Hematopoietic multipotent progenitor cell treated with erythropoietin and hydrocortisone succinate and interleukin-3 and kit ligand, for 6 days (in vitro differentiated cells): ENCODE measurements at regions not wholly inside any gene's neighbourhood (a gene's known extent, or its start where the extent isn't known, plus 50 kb on each side); places are given as distances from the start of the nearest gene placed in this dataset.
"Not testable (repeated sequence)": the region's sequence is repeated elsewhere in the genome, so short reads cannot be mapped to it uniquely, and the experiment has no call there.

ENCODE experiments used
- DNase-seq: peaks from one replicate; pipeline ENCODE4 v3.0.0-alpha.2; 2015

DNA sequence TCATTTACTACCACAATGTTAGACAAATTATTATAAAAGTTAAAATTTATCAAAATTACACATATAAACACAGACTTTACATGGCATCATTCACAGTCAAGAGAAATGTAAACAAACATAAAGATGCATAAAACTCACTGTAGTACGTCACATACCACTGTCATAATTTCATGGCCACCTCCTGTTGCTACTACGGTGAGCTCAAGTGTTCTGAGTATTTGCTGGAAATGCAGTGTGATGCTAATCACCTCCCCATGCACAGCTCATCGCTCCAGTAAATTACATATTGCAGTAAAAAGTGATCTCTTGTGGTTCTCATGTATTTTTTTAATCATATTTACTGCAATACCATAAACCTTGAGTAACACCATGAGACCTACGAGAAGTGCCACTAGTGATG, 247.7 kb upstream of the SFSWAP start:
- DNase-seq: no peak

DNA sequence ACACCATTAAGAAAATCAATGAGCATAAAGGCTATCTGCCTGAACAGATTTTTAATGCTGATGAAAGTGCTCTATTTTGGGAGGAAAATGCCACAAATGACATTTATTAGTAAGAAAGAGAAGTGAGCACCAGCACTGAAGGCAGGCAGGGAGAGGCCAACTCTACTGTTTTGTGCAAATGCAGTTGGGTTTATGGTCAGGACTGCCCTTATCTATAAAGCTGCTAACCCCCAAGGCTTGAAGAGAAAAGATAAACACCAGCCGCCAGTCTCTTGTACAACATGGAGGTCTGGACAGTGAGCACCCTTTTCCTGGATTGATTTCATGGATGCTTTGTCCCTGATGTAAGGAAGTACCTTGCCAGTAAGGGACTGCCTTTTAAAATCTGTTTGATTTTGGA, 246.8 kb upstream of the SFSWAP start:
- peak; percentile 61 for DNase-seq

DNA sequence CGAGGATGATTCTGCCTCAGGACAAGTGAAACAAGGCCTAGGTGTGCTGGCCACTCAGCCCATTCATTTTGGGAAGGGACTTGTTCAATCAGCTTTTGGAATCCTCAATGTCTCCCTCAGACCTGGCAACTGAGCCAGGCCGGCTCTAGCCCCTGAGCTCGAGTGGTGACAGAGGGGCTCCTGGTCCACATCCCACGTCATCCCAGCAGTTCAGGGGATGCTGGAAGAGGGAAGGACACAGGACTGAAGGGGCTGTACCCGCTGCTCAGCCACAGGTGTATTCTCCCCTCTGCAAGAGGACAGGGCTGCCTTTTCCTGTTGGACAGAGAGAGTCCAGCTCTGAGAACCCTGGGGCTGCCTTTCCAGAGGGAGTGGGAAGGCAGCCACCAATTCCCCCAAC, 244.6 kb upstream of the SFSWAP start:
- no peak for DNase-seq

DNA sequence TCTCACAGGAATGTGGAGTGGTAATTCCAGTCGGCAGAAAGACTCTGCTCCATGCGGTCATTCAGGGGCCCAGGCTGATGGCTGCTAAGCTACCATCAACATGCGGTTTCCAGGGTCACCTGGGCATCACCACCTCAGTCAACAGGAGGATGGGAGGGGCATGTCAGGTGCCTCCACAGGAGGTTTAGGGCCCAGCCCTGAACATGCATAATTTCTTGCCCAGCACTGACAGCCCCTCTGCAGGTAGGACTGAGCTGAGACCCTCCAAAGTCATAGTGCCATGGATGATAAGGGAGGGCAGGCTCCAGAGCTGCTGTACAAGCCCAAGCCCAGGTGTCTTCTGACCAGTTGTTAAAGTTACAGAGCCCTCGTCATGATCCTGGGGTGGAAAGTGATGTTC, 244.0 kb upstream of the SFSWAP start:
- no peak for DNase-seq

DNA sequence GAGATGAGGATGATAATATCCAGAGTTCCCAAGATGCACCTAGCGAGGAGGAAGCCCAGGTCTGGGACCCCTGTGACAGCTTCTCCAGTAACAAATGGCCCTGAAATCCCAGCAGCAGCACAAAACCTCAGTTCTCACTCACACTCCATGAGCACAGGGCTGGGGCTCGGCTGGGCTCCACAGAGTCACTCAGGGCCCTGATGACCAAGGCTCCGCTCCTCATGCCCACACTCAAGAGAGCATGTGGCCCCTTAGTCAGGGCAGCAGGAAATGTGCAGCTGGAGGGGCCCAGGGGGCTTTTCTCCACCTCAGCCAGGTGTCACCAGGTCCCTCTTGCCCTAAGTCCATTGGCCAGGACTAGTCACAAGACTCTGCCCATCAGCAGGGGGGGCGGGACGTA, 242.7 kb upstream of the SFSWAP start:
- no peak for DNase-seq

DNA sequence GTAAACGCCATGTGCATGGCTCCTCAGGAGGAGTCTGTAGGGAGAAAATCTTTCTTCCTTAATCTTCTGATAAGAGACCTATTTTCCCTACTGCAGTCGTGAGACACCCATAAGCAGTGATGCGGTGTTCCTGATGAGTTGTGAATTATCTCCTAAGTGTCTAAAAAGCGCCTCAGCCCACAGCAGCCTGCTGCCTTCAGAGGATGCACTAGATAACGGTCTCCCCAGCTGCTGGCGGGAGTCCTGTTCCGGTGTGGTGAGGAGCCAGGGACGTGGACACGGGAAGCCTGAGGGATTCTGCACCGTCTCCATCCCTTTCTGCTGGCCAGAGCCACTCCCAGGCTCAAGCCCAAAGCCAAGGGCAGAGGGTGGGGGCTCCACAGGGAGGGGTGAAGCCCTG, 240.9 kb upstream of the SFSWAP start:
- not testable (repeated sequence) for DNase-seq

DNA sequence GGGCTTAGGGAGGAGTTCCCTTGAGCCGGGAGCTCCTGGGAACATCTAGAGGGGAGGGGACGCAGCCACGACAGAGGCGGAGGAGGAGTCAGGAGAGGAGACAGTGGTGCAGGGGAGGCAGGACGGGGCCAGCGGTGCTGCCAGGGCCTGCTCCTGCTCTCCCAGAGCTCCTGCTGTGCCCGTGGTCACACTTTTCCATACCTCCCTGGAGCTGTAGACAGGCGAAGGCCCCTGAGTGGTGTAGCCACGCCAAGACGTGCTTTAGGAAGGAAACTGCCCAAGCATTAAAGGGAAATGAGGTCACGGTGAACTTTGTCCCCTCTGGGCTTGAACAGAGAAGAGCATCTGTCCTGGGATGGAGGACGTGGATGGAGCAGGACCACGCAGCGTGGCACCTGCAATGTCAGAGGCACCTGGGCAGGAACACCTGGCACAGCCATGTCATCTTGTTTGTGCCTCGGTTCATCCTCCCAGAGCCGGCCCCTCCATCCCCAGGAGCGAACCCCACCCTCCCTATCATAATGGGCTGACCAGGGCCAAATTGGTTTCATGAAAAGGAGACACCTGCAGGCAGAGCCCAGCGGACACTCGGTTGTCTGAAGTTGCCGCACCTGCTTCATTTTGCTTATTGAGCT, 239.5 kb upstream of the SFSWAP start:
- no peak for DNase-seq

DNA sequence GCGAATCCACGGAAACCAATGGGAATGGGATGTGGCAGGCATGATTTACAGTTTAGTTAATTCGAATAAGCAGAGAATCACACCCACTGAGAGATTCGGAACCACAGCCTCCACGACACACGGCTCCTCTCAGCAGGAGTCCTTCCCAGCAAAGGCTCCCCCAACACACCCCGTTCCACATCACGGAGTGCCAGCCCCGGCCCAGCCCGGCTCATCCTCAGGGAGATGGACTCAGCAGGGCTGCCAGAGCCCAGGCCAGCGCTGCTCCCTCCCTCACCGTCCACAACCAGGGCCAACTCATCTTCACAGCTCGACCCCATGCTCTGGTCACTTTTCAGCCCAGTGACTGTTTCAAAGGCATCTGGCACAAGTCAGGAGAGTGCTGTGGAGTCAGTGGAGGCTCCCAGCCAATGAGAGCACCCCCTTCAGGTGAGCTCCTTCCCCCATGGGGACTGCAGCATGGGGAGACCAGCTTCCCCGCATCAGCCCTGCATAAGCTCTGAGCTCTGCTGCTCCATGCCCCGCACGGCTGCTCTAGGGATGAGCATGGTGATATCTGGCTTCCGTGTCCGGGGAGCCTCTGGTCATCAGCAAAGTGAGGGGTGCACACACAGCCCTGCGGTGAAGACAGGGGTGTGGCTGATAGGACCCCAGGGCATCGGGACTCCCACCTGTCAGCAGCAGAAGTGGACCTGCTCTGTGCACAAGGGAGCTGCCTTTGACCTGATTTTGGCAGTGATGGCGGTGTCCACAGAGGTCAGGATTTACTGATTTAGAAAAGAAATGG, 238.8 kb upstream of the SFSWAP start:
- no peak for DNase-seq

DNA sequence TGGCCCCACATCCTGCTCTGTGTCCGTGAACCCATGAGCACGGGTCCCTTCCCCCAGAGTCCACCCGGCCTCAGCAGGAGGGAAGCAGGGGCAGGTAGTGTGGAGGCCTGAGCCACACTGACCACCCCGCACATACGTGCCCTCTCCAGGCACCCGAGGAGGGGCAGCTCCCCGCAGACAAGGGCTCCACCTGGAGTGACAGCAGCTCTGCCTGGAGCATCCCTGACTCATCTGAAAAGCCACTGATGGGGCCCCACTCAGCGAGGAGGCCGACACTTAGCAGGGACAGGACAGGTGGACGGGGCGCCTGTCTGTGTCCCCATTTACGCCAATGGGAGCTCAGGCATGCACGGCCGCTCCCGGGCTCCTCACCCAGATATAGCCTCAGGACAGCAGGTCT, 237.6 kb upstream of the SFSWAP start:
- no peak for DNase-seq

DNA sequence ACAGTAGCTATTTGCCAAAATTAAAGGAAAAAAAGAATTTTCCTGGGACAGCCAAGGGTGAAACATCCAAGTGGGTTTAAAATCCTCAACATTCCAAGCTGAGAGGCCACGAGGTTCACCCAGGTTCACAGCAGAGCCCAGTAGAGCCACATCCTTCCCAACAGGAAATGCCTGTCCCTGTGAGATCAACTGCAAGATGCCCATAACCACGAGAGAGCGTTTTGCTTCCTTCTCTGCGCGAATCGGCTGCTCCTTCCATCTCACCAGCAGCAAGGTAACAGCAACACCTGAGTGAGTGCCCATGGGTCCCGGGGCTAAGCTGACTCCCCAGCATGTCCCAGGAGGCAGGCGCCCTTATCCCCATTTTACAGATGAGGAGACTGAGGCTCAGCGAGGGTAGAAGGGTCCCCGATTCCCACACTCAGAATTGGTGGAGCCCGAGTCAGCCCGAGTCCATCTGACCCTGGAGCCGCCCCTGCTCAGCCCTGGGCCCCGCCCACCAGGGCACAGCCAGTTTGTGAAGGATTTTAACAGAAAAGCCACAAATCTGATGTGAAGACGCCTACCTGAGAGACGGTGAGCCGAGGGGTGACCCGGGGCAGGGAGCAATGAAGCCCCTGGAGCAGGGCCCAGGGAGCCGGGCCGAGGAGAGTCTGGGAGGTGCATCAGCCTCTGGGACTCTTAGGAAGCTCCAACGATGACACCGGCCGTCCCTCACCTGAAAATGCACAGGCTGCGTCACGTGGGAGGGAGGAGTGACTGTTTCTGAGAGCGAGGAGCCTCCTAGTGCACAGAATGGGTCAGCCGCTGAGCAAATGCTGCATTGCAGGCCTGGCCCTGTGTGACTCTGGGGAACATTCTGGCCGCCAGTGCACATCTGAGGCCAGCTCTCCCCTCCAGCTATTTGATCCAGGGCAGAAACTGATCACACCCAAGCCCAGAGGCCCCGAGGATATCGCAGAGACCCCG, 236.9 kb upstream of the SFSWAP start:
- no peak for DNase-seq

DNA sequence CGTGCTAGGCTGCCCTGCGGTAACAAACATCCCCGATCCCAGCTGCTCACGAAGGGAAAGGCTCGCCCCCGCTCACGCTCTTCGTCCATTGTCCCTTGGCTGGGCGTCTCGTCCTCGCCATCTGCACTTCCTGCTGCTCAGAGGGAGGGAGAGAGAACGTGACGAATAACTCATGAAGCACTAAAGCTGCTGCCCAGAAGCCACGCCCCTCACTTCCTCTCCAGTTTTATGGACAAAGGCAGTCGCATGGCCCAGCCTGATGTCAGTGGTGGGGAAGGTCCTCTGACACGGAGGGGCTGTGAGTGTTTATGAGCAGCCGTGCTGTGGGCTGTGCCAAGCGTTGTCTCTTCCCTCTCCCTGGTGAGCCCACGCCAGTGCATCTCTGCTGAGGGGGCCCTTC, 235.9 kb upstream of the SFSWAP start:
- not testable (repeated sequence) for DNase-seq

DNA sequence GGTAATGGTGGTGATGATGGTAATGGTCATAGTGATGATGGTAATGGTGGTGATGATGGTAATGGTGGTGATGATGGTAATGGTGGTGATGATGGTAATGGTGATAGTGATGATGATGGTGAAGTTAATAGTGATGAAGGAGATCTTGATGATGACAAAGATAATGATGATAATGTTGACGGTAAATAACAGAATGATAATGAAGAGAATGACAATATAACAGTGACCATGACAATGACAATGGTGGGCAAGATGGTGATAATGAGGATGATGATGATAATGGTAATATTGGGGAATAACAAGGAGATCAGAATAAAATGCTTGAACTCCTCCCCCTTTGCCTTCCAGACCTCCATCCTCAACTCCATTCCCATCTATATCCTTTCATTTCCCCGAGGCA, 233.3 kb upstream of the SFSWAP start:
- DNase-seq: no peak

DNA sequence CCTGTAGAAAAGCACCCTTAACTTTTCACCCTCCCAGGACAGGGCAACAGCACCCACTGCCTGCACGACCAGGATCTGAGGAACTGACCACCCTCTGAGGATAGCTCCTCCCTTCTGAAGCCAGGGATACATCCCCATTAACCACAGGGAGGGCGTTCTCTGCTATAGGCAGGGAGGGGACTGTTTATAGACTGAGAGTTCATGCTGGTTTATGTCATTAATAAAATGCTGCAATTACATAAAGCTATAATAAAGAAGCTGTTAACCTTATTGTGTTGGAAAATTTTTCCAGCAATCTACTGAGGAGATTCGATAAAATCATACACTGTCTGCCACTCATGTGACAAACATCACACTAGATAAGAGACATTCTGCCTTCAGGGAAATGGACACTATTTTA, 232.4 kb upstream of the SFSWAP start:
- no peak for DNase-seq

DNA sequence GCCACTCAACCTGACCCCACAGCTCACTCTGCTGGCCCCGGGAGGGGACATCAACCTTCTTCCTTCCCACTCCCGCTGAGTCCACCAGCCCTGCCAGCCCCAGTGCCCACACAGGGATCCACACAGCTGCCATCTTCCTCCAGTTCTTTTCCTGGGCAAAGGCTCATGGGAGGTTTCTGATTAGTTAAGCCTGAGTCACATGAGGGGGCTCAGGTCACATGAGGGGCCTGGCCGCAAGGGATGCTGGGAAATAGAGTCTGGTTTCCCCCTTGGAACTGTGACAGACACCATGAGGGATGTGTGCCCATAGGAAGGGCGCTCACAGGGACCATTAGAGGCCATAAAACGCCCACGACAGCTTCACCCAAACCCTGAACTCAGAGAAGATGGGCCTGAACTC, 228.7 kb upstream of the SFSWAP start:
- no peak for DNase-seq

DNA sequence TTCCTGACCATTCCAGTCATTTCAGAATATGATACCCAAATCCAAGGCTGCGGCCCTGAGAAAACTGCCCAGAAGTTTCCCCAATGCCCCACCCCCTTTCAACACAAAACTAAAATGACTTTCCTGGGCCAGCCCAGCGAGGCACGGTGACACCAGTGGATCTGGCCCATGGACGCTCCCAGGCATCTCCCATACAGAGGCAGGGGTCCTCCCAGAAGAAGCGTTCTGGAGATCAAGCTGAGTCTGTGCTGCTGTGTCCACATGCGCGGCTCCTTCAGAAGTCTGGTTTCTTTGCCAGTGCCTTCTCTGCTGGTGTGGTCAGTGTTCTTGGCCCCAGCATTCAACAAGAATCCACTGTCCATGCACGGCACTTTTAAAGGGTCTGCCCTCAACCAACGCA, 228.2 kb upstream of the SFSWAP start:
- DNase-seq: no peak

DNA sequence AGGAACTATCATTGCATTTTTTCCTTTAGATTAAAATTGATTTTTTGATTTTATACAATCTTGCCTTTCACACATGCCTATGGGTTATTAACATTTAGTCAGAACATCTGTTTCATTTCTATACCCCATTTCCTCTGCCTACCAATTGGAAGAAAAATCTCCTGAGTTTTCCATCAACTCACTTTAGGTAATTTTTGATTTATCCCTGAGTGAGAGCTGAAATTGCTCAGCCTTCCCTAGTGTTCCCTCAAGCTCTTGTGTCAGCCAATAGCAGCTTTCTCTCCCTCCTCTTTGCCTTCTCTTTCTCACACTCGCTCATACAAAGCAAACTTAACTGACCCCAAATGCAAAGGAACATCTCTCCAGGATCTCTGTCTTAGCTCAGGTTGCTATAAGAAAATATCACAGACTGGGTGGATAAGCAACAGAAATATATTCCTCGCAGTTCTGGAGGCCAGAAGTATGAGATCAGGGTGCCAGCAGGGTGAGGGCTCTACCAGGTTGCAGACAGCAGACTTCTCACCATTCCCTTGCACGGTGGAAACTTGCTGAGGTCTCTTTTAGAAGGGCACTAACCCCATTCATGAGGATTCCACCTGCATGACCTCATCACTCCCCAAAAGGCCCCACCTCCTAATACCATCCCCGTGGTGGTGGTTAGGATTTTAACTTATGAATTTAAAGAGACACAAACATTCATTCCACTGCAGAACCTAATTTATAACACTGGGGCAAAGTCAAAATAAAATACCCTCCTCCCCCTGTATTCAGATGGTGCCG, 224.2 kb upstream of the SFSWAP start:
- DNase-seq: no peak

DNA sequence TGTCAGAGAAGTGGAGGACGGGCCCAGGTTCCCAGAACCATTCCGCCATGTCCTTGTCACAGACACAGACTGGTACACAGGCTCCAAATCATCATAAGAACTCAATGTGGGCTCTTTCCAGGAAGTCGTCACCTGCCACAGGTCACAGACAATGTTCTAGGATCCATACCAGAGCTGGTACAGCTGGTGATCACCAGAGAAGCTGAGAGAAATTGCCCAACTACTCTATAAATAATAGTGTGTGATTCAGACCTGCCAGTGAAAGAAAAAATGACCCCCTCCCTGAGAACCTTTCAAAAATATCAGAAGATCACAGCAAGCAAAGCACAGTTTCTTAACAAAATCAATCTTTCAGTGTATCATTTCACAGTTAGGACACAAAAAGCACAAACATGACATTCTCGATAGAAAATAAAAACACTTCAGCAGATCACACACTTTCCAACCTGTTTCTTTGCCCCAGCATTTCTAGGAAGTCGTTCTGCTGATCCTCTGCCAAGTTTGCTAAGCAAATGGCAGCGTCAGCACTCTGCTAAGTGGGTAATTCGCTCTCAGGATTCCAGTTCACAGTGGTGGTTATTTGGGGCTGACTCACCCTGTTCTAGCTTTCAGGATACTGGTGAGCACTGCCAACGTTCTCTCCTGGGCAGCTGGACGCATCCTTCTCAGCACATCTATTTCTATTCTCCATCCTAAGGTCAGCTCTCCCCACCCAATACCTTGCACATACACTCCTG, 223.3 kb upstream of the SFSWAP start:
- no peak for DNase-seq

DNA sequence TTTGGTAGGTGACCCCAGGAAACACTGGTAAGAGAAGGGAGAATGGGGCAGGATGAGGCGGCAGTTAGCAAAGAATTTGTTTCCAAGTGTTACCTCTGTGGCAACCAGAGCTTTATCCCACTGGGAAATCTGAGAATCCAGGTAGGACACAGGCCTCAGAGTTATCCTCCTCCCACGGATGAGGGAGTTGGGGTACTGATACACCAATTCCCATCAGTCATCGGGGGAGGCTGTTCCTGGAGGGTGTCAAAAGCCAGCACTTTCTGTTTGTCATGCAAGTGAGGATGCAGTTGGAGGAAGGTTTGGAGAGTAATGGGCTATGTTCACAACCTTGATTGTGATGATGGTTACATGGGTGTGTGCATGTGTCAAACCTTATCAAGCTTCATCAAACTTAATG, 221.2 kb upstream of the SFSWAP start:
- DNase-seq: no peak

DNA sequence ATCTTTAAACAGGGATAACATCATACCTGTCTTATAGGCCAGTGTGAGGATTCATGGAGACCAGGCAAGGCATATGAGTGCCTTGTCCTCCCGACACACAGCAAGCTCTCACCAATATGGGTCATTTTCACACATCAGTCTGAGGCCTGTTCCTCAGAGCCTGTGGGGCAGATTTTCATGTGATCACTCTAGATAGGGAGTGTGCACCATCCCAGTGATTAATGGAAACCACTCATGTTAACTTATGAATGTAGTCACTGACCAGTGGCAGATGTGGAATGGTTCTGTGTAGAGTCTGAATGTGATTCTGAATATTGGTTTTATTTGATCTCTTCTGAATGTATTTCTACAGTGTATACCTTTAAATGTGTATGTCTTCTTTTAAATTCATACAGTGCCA, 219.7 kb upstream of the SFSWAP start:
- DNase-seq: no peak

DNA sequence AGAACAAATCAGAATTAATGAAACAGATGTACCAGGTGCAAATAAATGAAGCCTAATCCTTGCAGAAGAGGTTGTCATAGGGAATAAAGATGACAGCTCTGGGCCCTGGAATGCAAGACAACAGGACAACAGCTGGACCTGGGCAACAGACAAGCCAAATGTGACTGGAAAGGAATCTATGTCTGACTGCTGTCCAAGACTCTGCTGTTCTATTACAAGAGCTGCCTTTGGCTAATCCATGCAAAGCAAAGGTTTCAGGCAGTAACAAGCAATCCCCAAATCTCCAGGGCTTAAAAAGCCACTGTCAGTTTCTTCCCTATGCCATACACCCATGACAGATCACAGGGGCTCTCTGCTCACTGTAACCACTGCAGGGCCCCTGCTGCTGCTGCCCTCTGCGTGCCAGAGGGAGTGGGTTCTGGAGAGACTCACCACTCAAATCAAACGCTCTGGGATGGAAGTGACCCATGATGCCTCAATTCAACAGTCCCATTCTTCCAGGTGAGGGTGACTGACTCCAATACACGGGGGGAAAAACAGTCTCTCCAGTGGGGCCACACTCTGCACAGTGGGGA, 218.9 kb upstream of the SFSWAP start:
- no peak for DNase-seq

DNA sequence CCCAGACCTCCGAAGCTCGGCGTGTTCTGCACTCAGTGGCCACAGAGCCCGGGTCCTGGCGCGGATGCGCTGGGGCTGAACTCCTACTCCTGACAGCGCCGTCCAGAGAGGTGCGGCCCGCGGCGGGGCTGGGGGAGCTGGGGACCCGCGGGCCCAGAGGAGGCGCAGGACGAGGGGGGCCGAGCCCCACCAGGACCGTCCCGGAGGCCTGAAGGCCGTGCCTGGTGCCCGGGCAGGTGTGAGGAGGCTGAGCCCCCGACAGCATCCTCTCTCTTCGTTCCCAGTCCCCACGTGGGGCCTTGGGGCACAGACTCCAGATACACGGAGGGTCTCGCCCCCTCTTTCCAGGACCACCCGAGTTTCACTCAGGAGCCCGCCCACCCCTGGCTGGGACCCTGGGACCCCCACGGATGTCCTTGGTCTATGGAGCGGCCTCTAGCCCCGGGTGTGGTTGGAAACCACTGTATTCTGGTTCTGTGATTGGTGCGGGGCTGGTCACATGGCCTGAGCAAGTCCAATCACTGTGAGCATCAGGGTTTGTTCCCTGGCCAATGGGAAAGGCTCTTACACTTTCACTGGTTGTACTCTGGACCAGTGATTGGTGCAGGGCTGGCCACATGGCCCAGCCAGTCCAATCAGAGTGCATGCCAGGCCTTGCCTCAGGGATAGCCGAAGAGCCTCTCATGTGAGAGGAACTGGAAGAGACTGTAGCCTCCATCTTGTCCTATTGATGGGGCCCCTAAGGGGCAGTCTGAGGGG, 217.6 kb upstream of the SFSWAP start:
- DNase-seq: no peak
